Keratinocyte (primary cell): ENCODE measurements at regions not wholly inside any gene's neighbourhood (a gene's known extent, or its start where the extent isn't known, plus 50 kb on each side); places are given as distances from the start of the nearest gene placed in this dataset.

ENCODE experiments used
- DNase-seq: peaks from one replicate; pipeline ENCODE4 v3.0.0-alpha.2; 2011; ENCODE audit warnings: low read depth, missing footprints, low spot score
- FAIRE-seq: peaks from 2 replicates; lab custom pipeline; 2011; peaks lifted over from hg19 to GRCh38; lab: Jason Lieb, UNC
- H2AFZ ChIP-seq: 2 replicates; pipeline ENCODE4 v1.6.0; 2012; ENCODE audit warnings: low read length, control low read depth, inconsistent platforms; ENCODE audit not compliant: control insufficient read depth
- H3K27ac ChIP-seq: 2 replicates; pipeline ENCODE4 v1.5.1; 2011; ENCODE audit warnings: low read length; ENCODE audit not compliant: control insufficient read depth, insufficient read depth
- H3K27me3 ChIP-seq: 3 replicates; pipeline ENCODE4 v1.6.0; 2011; ENCODE audit warnings: low read length; ENCODE audit not compliant: control insufficient read depth, insufficient read depth; ENCODE audit errors: extremely low read depth
- H3K36me3 ChIP-seq, 2 experiments: 2 replicates in 1 of 2; 3 replicates in 1 of 2; pipeline ENCODE4 v1.5.1; 2011; ENCODE audit warnings: low read length in 2 of 2, mild to moderate bottlenecking in 1 of 2; ENCODE audit not compliant: control insufficient read depth in 2 of 2, insufficient read depth in 2 of 2; ENCODE audit errors: extremely low read depth in 1 of 2
- H3K4me1 ChIP-seq: 3 replicates; pipeline ENCODE4 v1.5.1; 2011; ENCODE audit warnings: low read length; ENCODE audit not compliant: control insufficient read depth, insufficient read depth; ENCODE audit errors: extremely low read depth
- H3K4me2 ChIP-seq: 3 replicates; pipeline ENCODE4 v1.6.0; 2011; ENCODE audit warnings: low read depth, low read length; ENCODE audit not compliant: control insufficient read depth, insufficient read depth; ENCODE audit errors: extremely low read depth
- H3K4me3 ChIP-seq, 3 experiments: fragments of 200-600 bp in 1 of 3; sonication (generic) in 1 of 3; 2 replicates in 2 of 3; 3 replicates in 1 of 3; pipeline ENCODE4 v1.5.1; 2011 to 2016; ENCODE audit warnings: low read length in 3 of 3, mild to moderate bottlenecking in 3 of 3, control low read depth in 2 of 3, inconsistent platforms in 1 of 3, low read depth in 1 of 3, mixed read lengths in 1 of 3, mixed run types in 1 of 3, moderate library complexity in 1 of 3; ENCODE audit not compliant: control insufficient read depth in 2 of 3, insufficient read depth in 2 of 3; ENCODE audit errors: extremely low read depth in 1 of 3
- H3K79me2 ChIP-seq: 2 replicates; pipeline ENCODE4 v1.6.0; 2012; ENCODE audit warnings: low read length; ENCODE audit not compliant: control insufficient read depth, insufficient read depth
- H3K9ac ChIP-seq: 3 replicates; pipeline ENCODE4 v1.6.0; 2011; ENCODE audit warnings: low read length; ENCODE audit not compliant: control insufficient read depth, insufficient read depth; ENCODE audit errors: extremely low read depth
- H3K9me1 ChIP-seq: 3 replicates; pipeline ENCODE4 v1.6.0; 2011; ENCODE audit warnings: low read length; ENCODE audit not compliant: control insufficient read depth, insufficient read depth; ENCODE audit errors: extremely low read depth
- H3K9me3 ChIP-seq: 2 replicates; pipeline ENCODE4 v1.5.1; 2012; ENCODE audit warnings: low read depth, low read length; ENCODE audit not compliant: control insufficient read depth
- H4K20me1 ChIP-seq: 3 replicates; pipeline ENCODE4 v1.6.0; 2011; ENCODE audit warnings: low read length; ENCODE audit not compliant: control insufficient read depth, insufficient read depth; ENCODE audit errors: extremely low read depth
- EZH2 ChIP-seq: IDR thresholded peaks from one replicate; pipeline ENCODE4 v1.6.1; 2012; ENCODE audit warnings: inconsistent platforms, mild to moderate bottlenecking, low read length, moderate library complexity
- dilution Hi-C: fragments of 300-500 bp; cut with MboI; formaldehyde crosslinking; loops from one replicate; pipeline ENCODE4 v1.7.0; 2020; ENCODE audit warnings: low sequenced_read_pairs; ENCODE audit not compliant: extremely low pct_ligation_motif_present
- TF ChIP-seq, protein P1 (sequence below), 3 experiments: IDR thresholded peaks in 1 of 3; conservative IDR thresholded peaks in 1 of 3; optimal IDR thresholded peaks in 1 of 3; 2 replicates in 2 of 3; 3 replicates in 1 of 3; pipeline versions ENCODE3 to v1.5.1; 2011; ENCODE audit warnings: low read length in 3 of 3, mild to moderate bottlenecking in 3 of 3, moderate library complexity in 2 of 3, control low read depth in 1 of 3, inconsistent platforms in 1 of 3; ENCODE audit not compliant: insufficient read depth in 2 of 3; ENCODE audit errors: extremely low read depth in 1 of 3

DNA sequence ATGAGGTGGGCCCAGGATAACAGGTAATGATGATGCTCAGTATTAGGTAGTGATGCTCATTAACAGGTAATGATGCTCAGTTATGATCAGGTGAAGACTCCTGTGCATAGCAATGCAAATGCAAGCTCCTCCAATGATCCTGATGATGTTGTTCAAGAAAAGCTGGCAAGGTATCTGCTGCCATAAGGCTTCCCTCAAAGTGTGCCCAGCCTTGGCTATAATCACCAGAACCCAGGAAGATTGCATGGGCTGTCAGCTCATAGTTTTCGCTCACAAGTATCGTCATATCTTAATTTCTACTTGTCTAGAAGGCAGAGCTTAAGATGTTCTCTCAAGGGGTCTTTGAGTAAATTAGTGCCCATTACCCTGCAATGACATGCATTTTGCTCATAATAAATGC, 366.2 kb upstream of the CLNK start:
- dilution Hi-C loops = no loop called here
- Histone ChIP-seq H3K79me2 (no peaks in the 10 kb centered on the region), H3K9ac (no peak overlapping the region), H2AFZ (no peak overlapping the region), H3K9me1 (no peaks in the 10 kb centered on the region), H3K4me3 (no peak overlapping the region), H3K9me3 (no peaks in the 10 kb centered on the region), H3K4me2 (no peak overlapping the region), H3K27ac (no peak overlapping the region), H4K20me1 (no peaks in the 10 kb centered on the region), H3K4me1 (no peaks in the 10 kb centered on the region), H3K27me3 (no peaks in the 10 kb centered on the region), H3K36me3 (no peaks in the 10 kb centered on the region)
- DNase-seq (no peak), FAIRE-seq (no peak)
- no peak for TF ChIP-seq EZH2
- TF ChIP-seq, protein P1, sequence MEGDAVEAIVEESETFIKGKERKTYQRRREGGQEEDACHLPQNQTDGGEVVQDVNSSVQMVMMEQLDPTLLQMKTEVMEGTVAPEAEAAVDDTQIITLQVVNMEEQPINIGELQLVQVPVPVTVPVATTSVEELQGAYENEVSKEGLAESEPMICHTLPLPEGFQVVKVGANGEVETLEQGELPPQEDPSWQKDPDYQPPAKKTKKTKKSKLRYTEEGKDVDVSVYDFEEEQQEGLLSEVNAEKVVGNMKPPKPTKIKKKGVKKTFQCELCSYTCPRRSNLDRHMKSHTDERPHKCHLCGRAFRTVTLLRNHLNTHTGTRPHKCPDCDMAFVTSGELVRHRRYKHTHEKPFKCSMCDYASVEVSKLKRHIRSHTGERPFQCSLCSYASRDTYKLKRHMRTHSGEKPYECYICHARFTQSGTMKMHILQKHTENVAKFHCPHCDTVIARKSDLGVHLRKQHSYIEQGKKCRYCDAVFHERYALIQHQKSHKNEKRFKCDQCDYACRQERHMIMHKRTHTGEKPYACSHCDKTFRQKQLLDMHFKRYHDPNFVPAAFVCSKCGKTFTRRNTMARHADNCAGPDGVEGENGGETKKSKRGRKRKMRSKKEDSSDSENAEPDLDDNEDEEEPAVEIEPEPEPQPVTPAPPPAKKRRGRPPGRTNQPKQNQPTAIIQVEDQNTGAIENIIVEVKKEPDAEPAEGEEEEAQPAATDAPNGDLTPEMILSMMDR (optimal IDR thresholded peaks at IDR 0.05 in 1 of 3, IDR thresholded peaks at IDR 0.05 in 1 of 3, conservative IDR thresholded peaks at IDR 0.05 in 1 of 3; ENCODE audit: extremely low read depth in 1 of 3, insufficient read depth in 2 of 3, low read length in 3 of 3) = no peak

DNA sequence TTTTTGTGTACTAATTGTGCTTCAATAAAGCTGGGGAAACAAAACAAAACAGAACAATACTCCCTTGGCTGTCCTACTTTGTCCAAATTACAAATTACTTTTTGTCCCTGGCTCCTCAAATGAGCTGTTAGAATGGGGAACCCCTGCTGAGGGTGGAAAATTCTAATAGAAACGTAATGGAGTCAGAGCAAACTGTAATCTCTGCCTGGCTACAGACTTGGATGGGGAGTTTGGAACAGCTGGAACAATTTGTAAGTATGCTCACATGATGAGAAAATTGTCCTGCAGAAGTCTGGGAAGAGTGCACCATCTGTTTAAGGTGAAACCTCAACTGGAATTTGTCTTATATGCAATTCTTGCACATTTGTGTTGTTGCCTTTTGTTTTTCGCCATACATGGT, 364.4 kb upstream of the CLNK start:
- FAIRE-seq (no peak), DNase-seq (no peak)
- no peak for TF ChIP-seq EZH2
- TF ChIP-seq, protein P1 (optimal IDR thresholded peaks at IDR 0.05 in 1 of 3, IDR thresholded peaks at IDR 0.05 in 1 of 3, conservative IDR thresholded peaks at IDR 0.05 in 1 of 3; ENCODE audit: extremely low read depth in 1 of 3, insufficient read depth in 2 of 3, low read length in 3 of 3) = no peak
- Histone ChIP-seq H2AFZ (no peak overlapping the region), H3K79me2 (no peaks in the 10 kb centered on the region), H3K4me1 (no peaks in the 10 kb centered on the region), H3K9me3 (no peaks in the 10 kb centered on the region), H3K27me3 (no peaks in the 10 kb centered on the region), H3K27ac (no peak overlapping the region), H3K9me1 (no peaks in the 10 kb centered on the region), H3K4me2 (no peak overlapping the region), H3K9ac (no peak overlapping the region), H3K4me3 (no peak overlapping the region), H4K20me1 (no peaks in the 10 kb centered on the region), H3K36me3 (no peaks in the 10 kb centered on the region)
- dilution Hi-C loops = no loop called here
